ENCODE measurements at regions not wholly inside any gene's neighbourhood (a gene's known extent, or its start where the extent isn't known, plus 50 kb on each side); places are given as distances from the start of the nearest gene placed in this dataset.

- no peak for TF ChIP-seq MAX (IDR thresholded peaks at IDR 0.05; ENCODE audit: insufficient read depth, insufficient read length)
- TF ChIP-seq CTCF (IDR thresholded peaks at IDR 0.05; ENCODE audit: extremely low read depth in 1 of 2, insufficient read depth in 1 of 2, low read depth in 1 of 2, low read length in 2 of 2) = no peak
- no peak for TF ChIP-seq POLR2A (IDR thresholded peaks at IDR 0.05; ENCODE audit: low read depth, low read length)
- no peak for TF ChIP-seq POLR2AphosphoS5 (IDR thresholded peaks at IDR 0.05; ENCODE audit: insufficient read depth, low read depth, low read length)
- no peak for TF ChIP-seq JUN (IDR thresholded peaks at IDR 0.05; ENCODE audit: borderline replicate concordance, insufficient read depth, insufficient read length, low read depth)
- no peak for TF ChIP-seq MYC (IDR thresholded peaks at IDR 0.05; ENCODE audit: low read depth, low read length)
- no peak for TF ChIP-seq EZH2 (IDR thresholded peaks at IDR 0.05; ENCODE audit: borderline replicate concordance, low read depth, low read length, severe bottlenecking)
- no peak for TF ChIP-seq GATA2 (IDR thresholded peaks at IDR 0.05; ENCODE audit: insufficient read depth, insufficient read length, low read depth, low read length)
Measured at GRCh38 chr10:62749093-62749683, 55.3 kb upstream of the ADO start.
